SU-DHL-6 (cell line): ENCODE measurements at regions not wholly inside any gene's neighbourhood (a gene's known extent, or its start where the extent isn't known, plus 50 kb on each side); places are given as distances from the start of the nearest gene placed in this dataset.

ENCODE experiments used
- H2AFZ ChIP-seq: fragments of 200-600 bp; sonication (generic); 2 replicates; pipeline ENCODE4 v1.6.1; 2014; ENCODE audit warnings: low read depth, mild to moderate bottlenecking, moderate library complexity, mixed read lengths, antibody characterized with exemption, low read length; ENCODE audit not compliant: severe bottlenecking
- H3F3A ChIP-seq: fragments of 200-600 bp; shearing (Covaris generic); 2 replicates; pipeline ENCODE4 v1.6.0; 2016; ENCODE audit warnings: antibody characterized with exemption, mild to moderate bottlenecking; ENCODE audit not compliant: insufficient read depth
- H3K27ac ChIP-seq: fragments of 200-600 bp; sonication (generic); 2 replicates; pipeline ENCODE4 v1.5.1; 2016; ENCODE audit warnings: low read depth, mild to moderate bottlenecking, low read length, moderate library complexity, mixed read lengths
- H3K27me3 ChIP-seq: fragments of 200-600 bp; sonication (generic), shearing (Covaris generic); 2 replicates; pipeline ENCODE4 v1.6.0; 2014; ENCODE audit warnings: mild to moderate bottlenecking, low read length
- H3K36me3 ChIP-seq: fragments of 200-600 bp; sonication (generic); 2 replicates; pipeline ENCODE4 v1.6.1; 2014; ENCODE audit warnings: mild to moderate bottlenecking, low read length, mixed read lengths
- H3K4me2 ChIP-seq: fragments of 300-600, 200-600 bp; shearing (Covaris generic), sonication (generic); 2 replicates; pipeline ENCODE4 v1.6.0; 2014; ENCODE audit warnings: low read length, low read depth, mild to moderate bottlenecking; ENCODE audit not compliant: poor library complexity, severe bottlenecking
- H3K4me3 ChIP-seq: fragments of 200-600 bp; sonication (generic); 2 replicates; pipeline ENCODE4 v1.5.1; 2014; ENCODE audit warnings: antibody characterized with exemption, low read length, mild to moderate bottlenecking, mixed read lengths; ENCODE audit not compliant: insufficient read depth, poor library complexity, severe bottlenecking
- H3K79me2 ChIP-seq: fragments of 200-600 bp; sonication (generic); 2 replicates; pipeline ENCODE4 v1.6.1; 2014; ENCODE audit warnings: mild to moderate bottlenecking, low read length, moderate library complexity; ENCODE audit not compliant: insufficient read depth
- H3K9ac ChIP-seq: fragments of 200-600 bp; sonication (generic); 2 replicates; pipeline ENCODE4 v1.7.0; 2014; ENCODE audit warnings: mild to moderate bottlenecking, low read length
- H3K9me2 ChIP-seq: fragments of 200-600 bp; sonication (generic); replicated peaks from 2 replicates; pipeline ENCODE4 v1.6.1; 2014; ENCODE audit warnings: low read length; ENCODE audit not compliant: insufficient read depth
- H3K9me3 ChIP-seq: fragments of 200-600 bp; sonication (generic); 2 replicates; pipeline ENCODE4 v1.6.1; 2014; ENCODE audit warnings: low read length, mixed read lengths; ENCODE audit not compliant: insufficient read depth
- H4K20me1 ChIP-seq: fragments of 200-600 bp; sonication (generic); 2 replicates; pipeline ENCODE4 v1.6.1; 2014; ENCODE audit warnings: low read depth, mild to moderate bottlenecking, antibody characterized with exemption, low read length, moderate library complexity, mixed read lengths
- CTCF ChIP-seq: fragments of 200-600 bp; sonication (generic); IDR thresholded peaks from one replicate; pipeline ENCODE4 v1.5.1; 2017; ENCODE audit warnings: antibody characterized with exemption, mild to moderate bottlenecking, low read length, moderate library complexity; ENCODE audit not compliant: insufficient read depth, poor library complexity, severe bottlenecking
- EZH2phosphoT487 ChIP-seq: fragments of 200-600 bp; sonication (generic), shearing (Covaris generic); conservative IDR thresholded peaks from 2 replicates; pipeline ENCODE4 v1.6.1; 2018; ENCODE audit warnings: mild to moderate bottlenecking, antibody characterized with exemption, low read length, moderate library complexity, mixed read lengths

- Histone ChIP-seq H3F3A (no peaks in the 10 kb centered on the region), H3K4me2 (no peak overlapping the region), H3K79me2 (no peaks in the 10 kb centered on the region), H3K9ac (no peak overlapping the region), H3K9me3 (no peaks in the 10 kb centered on the region), H3K27me3 (no peaks in the 10 kb centered on the region), H4K20me1 (no peaks in the 10 kb centered on the region), H3K27ac (no peak overlapping the region), H3K9me2 (no peaks in the 10 kb centered on the region), H3K4me3 (no peak overlapping the region), H3K36me3 (no peaks in the 10 kb centered on the region), H2AFZ (no peak overlapping the region)
- TF ChIP-seq EZH2phosphoT487 (no peak), CTCF (no peak)
Measured at GRCh38 chr5:37902323-37902722, 62.5 kb upstream of the GDNF start.

DNA sequence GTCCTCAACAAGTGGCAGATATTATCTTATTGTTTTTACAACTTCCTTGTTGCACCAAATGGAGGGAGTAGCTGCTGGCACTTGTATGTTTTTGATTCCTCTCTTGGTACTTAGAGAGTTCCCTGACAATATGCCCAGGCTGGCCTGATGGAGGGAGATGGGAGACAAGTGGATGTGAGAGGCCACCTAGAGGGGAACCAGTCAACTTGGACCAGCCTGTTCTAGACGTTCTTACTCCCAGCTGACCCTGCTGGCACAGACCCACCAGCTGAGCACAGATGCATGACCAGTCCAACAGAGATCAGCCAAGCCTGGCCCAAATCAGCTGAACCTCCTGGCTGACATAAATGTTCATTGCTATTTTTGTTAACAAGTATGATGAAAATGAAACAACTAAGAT, 60.9 kb upstream of the GDNF start:
- Histone ChIP-seq H3K9ac (no peak overlapping the region), H2AFZ (no peak overlapping the region), H3K4me3 (no peak overlapping the region), H3K4me2 (no peak overlapping the region), H3K9me2 (no peaks in the 10 kb centered on the region), H3K36me3 (no peaks in the 10 kb centered on the region), H3K27ac (no peak overlapping the region), H3K9me3 (no peaks in the 10 kb centered on the region), H4K20me1 (no peaks in the 10 kb centered on the region), H3F3A (no peaks in the 10 kb centered on the region), H3K79me2 (no peaks in the 10 kb centered on the region), H3K27me3 (no peaks in the 10 kb centered on the region)
- TF ChIP-seq CTCF (no peak), EZH2phosphoT487 (no peak)

DNA sequence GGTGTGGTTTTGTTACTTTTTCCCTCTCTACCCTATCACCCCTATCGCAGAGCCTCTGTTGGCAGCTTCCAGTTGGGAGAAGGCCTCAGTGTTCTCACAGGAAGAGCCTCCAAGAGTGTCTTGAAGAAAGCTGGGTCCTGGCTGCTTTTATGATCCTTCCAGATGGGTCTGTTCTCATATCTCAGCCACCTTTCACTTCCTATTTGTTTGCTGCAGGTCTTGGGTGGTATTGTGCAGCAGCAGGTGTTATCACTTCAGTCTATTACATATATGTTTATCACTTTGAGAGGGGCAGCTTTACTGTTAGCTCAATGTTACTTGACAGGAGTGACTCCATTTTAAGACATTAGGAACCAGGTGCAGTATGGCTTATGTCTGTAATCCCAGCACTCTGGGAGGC, 59.2 kb upstream of the GDNF start:
- Histone ChIP-seq H3K9me2 (no peaks in the 10 kb centered on the region), H3K9me3 (no peaks in the 10 kb centered on the region), H3K9ac (no peak overlapping the region), H2AFZ (no peak overlapping the region), H3K4me2 (no peak overlapping the region), H3K27ac (no peak overlapping the region), H3K27me3 (no peaks in the 10 kb centered on the region), H3F3A (no peaks in the 10 kb centered on the region), H3K79me2 (no peaks in the 10 kb centered on the region), H3K36me3 (no peaks in the 10 kb centered on the region), H3K4me3 (no peak overlapping the region), H4K20me1 (no peaks in the 10 kb centered on the region)
- TF ChIP-seq EZH2phosphoT487 (no peak), CTCF (no peak)

DNA sequence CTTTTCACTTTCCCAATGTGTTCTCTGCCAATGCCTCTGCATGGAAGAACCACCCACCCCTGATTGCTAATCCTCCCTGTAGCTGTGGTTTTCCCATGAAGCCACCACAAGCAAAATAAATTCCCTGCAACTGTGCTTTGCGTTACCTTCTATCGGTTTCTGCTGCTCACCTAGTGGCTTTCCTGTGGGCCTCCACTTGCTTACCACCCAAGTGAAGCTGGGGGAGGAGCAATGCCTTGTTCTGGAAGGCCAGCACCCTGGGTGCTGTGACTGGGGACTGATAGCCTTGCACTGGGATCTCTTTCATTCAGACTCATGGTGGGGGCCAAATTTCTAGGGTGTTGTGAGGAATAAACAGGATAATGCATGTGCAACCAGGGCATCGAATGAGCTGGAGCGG, 56.3 kb upstream of the GDNF start:
- TF ChIP-seq CTCF (no peak), EZH2phosphoT487 (no peak)
- H3K4me2 ChIP-seq = no peak overlapping the region
- H2AFZ ChIP-seq = no peak overlapping the region

More for the DNA sequence above, 56.3 kb upstream of the GDNF start:
- H3K27me3 ChIP-seq = no peaks in the 10 kb centered on the region
- H3F3A ChIP-seq = no peaks in the 10 kb centered on the region
- H3K9ac ChIP-seq = no peak overlapping the region
- H3K36me3 ChIP-seq = no peaks in the 10 kb centered on the region
- H3K9me2 ChIP-seq = no peaks in the 10 kb centered on the region
- H3K9me3 ChIP-seq = no peaks in the 10 kb centered on the region
- no peak overlapping the region for H3K4me3 ChIP-seq
- H4K20me1 ChIP-seq = no peaks in the 10 kb centered on the region
- no peaks in the 10 kb centered on the region for H3K79me2 ChIP-seq
- no peak overlapping the region for H3K27ac ChIP-seq
